ENCODE measurements at regions not wholly inside any gene's neighbourhood (a gene's known extent, or its start where the extent isn't known, plus 50 kb on each side); places are given as distances from the start of the nearest gene placed in this dataset.

DNA sequence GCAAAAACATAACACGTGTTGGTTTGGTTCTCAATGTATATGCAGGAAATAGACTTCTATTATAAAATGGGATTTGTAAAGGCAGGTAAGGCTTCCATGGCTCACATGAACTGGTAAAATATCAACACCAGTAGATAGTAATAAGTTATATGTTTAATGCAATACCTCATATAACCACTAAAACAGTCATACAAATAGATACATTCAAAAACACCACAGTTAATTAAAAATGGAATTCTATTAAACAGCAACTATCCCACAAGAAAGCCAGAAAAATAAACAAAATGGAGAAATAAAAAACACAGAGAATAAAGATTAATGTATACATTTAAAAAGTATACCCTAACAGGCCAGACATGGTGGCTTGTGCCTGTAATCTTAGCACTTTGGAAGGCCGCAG, 243.8 kb upstream of the LRATD1 start:
- Histone ChIP-seq H2AFZ (ENCODE audit: control insufficient read depth, low read length) (no peak overlapping the region), H3K4me1 (ENCODE audit: control insufficient read depth, extremely low read depth, insufficient read depth, low read length) (no peaks in the 10 kb centered on the region), H3K9me1 (ENCODE audit: control insufficient read depth, extremely low read depth, insufficient read depth, low read length) (no peaks in the 10 kb centered on the region), H4K20me1 (ENCODE audit: control insufficient read depth, extremely low read depth, insufficient read depth, low read length) (no peaks in the 10 kb centered on the region), H3K79me2 (ENCODE audit: control insufficient read depth, insufficient read depth, low read length) (no peaks in the 10 kb centered on the region), H3K4me3 (ENCODE audit: control insufficient read depth in 2 of 3, extremely low read depth in 1 of 3, insufficient read depth in 2 of 3, low read depth in 1 of 3, low read length in 3 of 3) (no peak overlapping the region), H3K27ac (ENCODE audit: control insufficient read depth, insufficient read depth, low read length) (no peak overlapping the region), H3K9ac (ENCODE audit: control insufficient read depth, extremely low read depth, insufficient read depth, low read length) (no peak overlapping the region), H3K36me3 (ENCODE audit: control insufficient read depth in 2 of 2, extremely low read depth in 1 of 2, insufficient read depth in 2 of 2, low read length in 2 of 2) (no peaks in the 10 kb centered on the region), H3K4me2 (ENCODE audit: control insufficient read depth, extremely low read depth, insufficient read depth, low read depth, low read length) (no peak overlapping the region), H3K9me3 (ENCODE audit: control insufficient read depth, low read depth, low read length) (no peaks in the 10 kb centered on the region), H3K27me3 (ENCODE audit: control insufficient read depth, extremely low read depth, insufficient read depth, low read length) (peaks cover 2% of the 10 kb centered on the region)
- DNase-seq (ENCODE audit: low read depth, low spot score) (no peak), FAIRE-seq (no peak)
- TF ChIP-seq, protein P1, sequence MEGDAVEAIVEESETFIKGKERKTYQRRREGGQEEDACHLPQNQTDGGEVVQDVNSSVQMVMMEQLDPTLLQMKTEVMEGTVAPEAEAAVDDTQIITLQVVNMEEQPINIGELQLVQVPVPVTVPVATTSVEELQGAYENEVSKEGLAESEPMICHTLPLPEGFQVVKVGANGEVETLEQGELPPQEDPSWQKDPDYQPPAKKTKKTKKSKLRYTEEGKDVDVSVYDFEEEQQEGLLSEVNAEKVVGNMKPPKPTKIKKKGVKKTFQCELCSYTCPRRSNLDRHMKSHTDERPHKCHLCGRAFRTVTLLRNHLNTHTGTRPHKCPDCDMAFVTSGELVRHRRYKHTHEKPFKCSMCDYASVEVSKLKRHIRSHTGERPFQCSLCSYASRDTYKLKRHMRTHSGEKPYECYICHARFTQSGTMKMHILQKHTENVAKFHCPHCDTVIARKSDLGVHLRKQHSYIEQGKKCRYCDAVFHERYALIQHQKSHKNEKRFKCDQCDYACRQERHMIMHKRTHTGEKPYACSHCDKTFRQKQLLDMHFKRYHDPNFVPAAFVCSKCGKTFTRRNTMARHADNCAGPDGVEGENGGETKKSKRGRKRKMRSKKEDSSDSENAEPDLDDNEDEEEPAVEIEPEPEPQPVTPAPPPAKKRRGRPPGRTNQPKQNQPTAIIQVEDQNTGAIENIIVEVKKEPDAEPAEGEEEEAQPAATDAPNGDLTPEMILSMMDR (optimal IDR thresholded peaks at IDR 0.05 in 1 of 3, IDR thresholded peaks at IDR 0.05 in 1 of 3, conservative IDR thresholded peaks at IDR 0.05 in 1 of 3; ENCODE audit: extremely low read depth in 1 of 3, insufficient read depth in 2 of 3, low read length in 3 of 3): no peak
- TF ChIP-seq EZH2 (IDR thresholded peaks at IDR 0.05; ENCODE audit: low read length): no peak
- dilution Hi-C loops (cut with MboI; ENCODE audit: extremely low pct_ligation_motif_present, low sequenced_read_pairs): no loop called here

DNA sequence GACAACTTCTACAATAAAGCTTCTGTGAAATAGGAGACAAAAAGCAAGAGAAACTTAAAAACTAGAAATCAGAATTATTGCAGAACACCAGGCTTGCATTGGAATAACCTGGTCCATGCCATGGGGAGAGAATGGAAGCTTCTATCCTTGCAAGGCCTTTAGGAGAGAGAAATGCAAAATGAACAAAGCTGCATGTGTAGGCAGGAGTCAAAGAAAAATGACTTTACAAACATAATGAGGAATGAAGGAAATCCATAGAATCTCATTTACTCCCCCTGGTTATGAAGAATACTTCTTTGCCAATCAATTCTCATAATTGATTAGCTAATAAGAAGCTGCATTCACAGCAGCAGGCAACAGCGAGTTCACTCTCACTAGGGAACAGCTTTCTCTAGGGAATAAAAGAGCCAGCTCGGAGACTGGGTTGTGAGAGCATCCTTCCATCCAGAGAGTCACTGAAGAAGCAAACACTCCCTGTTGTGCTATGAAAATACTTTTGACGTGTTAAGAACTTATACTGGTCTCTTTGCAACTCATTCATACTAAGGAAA, 235.9 kb upstream of the LRATD1 start:
- FAIRE-seq: no peak

More for the DNA sequence above, 235.9 kb upstream of the LRATD1 start:
- Histone ChIP-seq H3K9me1 (ENCODE audit: control insufficient read depth, extremely low read depth, insufficient read depth, low read length) (no peaks in the 10 kb centered on the region), H2AFZ (ENCODE audit: control insufficient read depth, low read length) (no peak overlapping the region), H3K36me3 (ENCODE audit: control insufficient read depth in 2 of 2, extremely low read depth in 1 of 2, insufficient read depth in 2 of 2, low read length in 2 of 2) (no peaks in the 10 kb centered on the region), H3K4me1 (ENCODE audit: control insufficient read depth, extremely low read depth, insufficient read depth, low read length) (peaks cover 5% of the 10 kb centered on the region), H4K20me1 (ENCODE audit: control insufficient read depth, extremely low read depth, insufficient read depth, low read length) (no peaks in the 10 kb centered on the region), H3K4me3 (ENCODE audit: control insufficient read depth in 2 of 3, extremely low read depth in 1 of 3, insufficient read depth in 2 of 3, low read depth in 1 of 3, low read length in 3 of 3) (no peak overlapping the region), H3K79me2 (ENCODE audit: control insufficient read depth, insufficient read depth, low read length) (no peaks in the 10 kb centered on the region), H3K9ac (ENCODE audit: control insufficient read depth, extremely low read depth, insufficient read depth, low read length) (no peak overlapping the region), H3K27me3 (ENCODE audit: control insufficient read depth, extremely low read depth, insufficient read depth, low read length) (no peaks in the 10 kb centered on the region), H3K4me2 (ENCODE audit: control insufficient read depth, extremely low read depth, insufficient read depth, low read depth, low read length) (no peak overlapping the region), H3K27ac (ENCODE audit: control insufficient read depth, insufficient read depth, low read length) (no peak overlapping the region), H3K9me3 (ENCODE audit: control insufficient read depth, low read depth, low read length) (no peaks in the 10 kb centered on the region)
- dilution Hi-C loops (cut with MboI; ENCODE audit: extremely low pct_ligation_motif_present, low sequenced_read_pairs): no loop called here
- TF ChIP-seq EZH2 (IDR thresholded peaks at IDR 0.05; ENCODE audit: low read length): no peak
- TF ChIP-seq, protein P1 (optimal IDR thresholded peaks at IDR 0.05 in 1 of 3, IDR thresholded peaks at IDR 0.05 in 1 of 3, conservative IDR thresholded peaks at IDR 0.05 in 1 of 3; ENCODE audit: extremely low read depth in 1 of 3, insufficient read depth in 2 of 3, low read length in 3 of 3): no peak
- no peak for DNase-seq (ENCODE audit: low read depth, low spot score)
